ENCODE measurements at regions not wholly inside any gene's neighbourhood (a gene's known extent, or its start where the extent isn't known, plus 50 kb on each side); places are given as distances from the start of the nearest gene placed in this dataset.
"Not testable (repeated sequence)": the region's sequence is repeated elsewhere in the genome, so short reads cannot be mapped to it uniquely, and the experiment has no call there.

DNA sequence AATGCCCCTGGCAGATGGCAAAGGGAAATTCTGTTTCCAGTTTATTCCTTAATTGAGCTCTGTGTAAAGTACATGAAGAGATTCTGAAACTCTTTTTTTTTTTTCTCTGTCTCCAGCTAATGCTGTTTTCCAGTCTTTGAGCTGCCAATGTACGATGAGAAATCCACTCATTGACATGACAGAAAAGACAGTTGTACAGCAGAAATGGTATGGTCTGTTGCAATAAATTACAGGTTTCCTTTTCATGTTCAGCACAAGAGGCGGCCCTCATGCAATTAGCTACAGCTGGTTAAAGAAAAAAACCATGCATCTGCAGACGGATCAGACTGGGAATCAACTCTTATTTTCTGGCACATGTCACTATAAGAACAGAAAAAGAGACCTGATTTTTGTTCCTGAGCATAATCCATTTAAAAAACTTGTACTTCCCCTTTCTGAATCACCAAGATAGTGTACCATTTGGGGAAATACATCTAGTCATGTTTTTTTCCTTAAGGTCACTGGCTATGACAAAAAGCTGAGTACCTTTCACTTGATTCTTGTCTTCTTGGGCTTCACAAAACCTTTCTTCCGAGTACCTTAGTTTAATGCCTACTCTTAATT lies 289.8 kb upstream of the PREP start:
- intact Hi-C loops (cut with DNase I; ENCODE audit: low total_unique reads) = no loop called here
- ATAC-seq (no peak), DNase-seq (no peak)
- no peaks in the 10 kb centered on the region for H3K9me3 ChIP-seq
- no peaks in the 10 kb centered on the region for H3K4me1 ChIP-seq
- no peak for TF ChIP-seq POLR2A (IDR thresholded peaks at IDR 0.05)
- TF ChIP-seq, protein P1, sequence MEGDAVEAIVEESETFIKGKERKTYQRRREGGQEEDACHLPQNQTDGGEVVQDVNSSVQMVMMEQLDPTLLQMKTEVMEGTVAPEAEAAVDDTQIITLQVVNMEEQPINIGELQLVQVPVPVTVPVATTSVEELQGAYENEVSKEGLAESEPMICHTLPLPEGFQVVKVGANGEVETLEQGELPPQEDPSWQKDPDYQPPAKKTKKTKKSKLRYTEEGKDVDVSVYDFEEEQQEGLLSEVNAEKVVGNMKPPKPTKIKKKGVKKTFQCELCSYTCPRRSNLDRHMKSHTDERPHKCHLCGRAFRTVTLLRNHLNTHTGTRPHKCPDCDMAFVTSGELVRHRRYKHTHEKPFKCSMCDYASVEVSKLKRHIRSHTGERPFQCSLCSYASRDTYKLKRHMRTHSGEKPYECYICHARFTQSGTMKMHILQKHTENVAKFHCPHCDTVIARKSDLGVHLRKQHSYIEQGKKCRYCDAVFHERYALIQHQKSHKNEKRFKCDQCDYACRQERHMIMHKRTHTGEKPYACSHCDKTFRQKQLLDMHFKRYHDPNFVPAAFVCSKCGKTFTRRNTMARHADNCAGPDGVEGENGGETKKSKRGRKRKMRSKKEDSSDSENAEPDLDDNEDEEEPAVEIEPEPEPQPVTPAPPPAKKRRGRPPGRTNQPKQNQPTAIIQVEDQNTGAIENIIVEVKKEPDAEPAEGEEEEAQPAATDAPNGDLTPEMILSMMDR (IDR thresholded peaks at IDR 0.05 in 4 of 5, conservative IDR thresholded peaks at IDR 0.05 in 1 of 5) = no peak
- no peak overlapping the region for H3K4me3 ChIP-seq
- no peaks in the 10 kb centered on the region for H3K36me3 ChIP-seq
- in situ Hi-C loops (cut with MboI; ENCODE audit: low sequenced_read_pairs in 4 of 4) = no loop called here
- H3K27ac ChIP-seq = no peak overlapping the region
- H3K27me3 ChIP-seq = no peaks in the 10 kb centered on the region

DNA sequence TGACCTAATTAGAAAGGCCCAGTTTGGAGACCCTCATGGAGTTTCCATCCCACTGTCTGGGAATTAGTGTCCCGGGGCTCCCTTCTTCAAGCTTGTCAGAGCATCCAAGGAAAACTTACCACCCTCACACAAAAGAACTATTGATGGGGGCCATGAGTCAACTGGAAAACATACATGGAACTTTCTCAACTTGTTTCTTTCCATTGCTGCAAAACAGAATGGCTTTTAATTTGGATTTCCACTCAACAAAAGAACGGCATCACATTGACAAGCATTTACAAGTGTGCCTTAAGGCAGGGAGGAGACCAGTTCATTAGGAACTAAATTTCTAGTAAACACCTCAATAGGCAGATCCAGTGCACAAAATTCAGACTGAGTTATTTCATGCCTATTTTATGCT lies 289.1 kb upstream of the PREP start:
- Histone ChIP-seq H3K9me3 (no peaks in the 10 kb centered on the region), H3K27me3 (no peaks in the 10 kb centered on the region), H3K27ac (no peak overlapping the region), H3K4me3 (no peak overlapping the region), H3K4me1 (no peaks in the 10 kb centered on the region), H3K36me3 (no peaks in the 10 kb centered on the region)
- ATAC-seq (no peak), DNase-seq (no peak)
- intact Hi-C loops (cut with DNase I; ENCODE audit: low total_unique reads) (no loop called here), in situ Hi-C loops (cut with MboI; ENCODE audit: low sequenced_read_pairs in 4 of 4) (no loop called here)
- TF ChIP-seq, protein P1 (IDR thresholded peaks at IDR 0.05 in 4 of 5, conservative IDR thresholded peaks at IDR 0.05 in 1 of 5) = no peak
- TF ChIP-seq POLR2A (IDR thresholded peaks at IDR 0.05) = no peak

DNA sequence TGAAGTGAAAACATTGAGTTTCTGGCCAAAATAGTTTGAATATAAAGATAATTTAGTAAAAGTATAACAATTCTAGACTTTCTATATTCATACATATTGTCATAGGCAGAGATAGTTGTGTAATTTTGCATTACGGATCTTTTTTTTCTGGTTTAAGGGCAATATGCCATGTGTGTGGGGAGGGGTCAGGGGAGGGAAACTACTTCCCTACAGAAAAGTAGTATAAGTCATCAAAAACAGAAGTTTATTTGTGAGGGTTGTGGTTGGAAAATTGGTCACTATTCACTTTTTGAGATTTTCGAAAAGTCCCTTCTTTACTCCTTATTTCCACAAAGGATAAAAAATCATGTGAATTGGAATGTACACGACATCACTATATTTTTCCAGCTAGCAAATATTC lies 288.2 kb upstream of the PREP start:
- Histone ChIP-seq H3K27me3 (no peaks in the 10 kb centered on the region), H3K4me1 (no peaks in the 10 kb centered on the region), H3K9me3 (no peaks in the 10 kb centered on the region), H3K4me3 (no peak overlapping the region), H3K36me3 (no peaks in the 10 kb centered on the region), H3K27ac (no peak overlapping the region)
- DNase-seq (no peak), ATAC-seq (no peak)
- no peak for TF ChIP-seq POLR2A (IDR thresholded peaks at IDR 0.05)
- TF ChIP-seq, protein P1 (IDR thresholded peaks at IDR 0.05 in 4 of 5, conservative IDR thresholded peaks at IDR 0.05 in 1 of 5) = no peak
- in situ Hi-C loops (cut with MboI; ENCODE audit: low sequenced_read_pairs in 4 of 4) (no loop called here), intact Hi-C loops (cut with DNase I; ENCODE audit: low total_unique reads) (no loop called here)

DNA sequence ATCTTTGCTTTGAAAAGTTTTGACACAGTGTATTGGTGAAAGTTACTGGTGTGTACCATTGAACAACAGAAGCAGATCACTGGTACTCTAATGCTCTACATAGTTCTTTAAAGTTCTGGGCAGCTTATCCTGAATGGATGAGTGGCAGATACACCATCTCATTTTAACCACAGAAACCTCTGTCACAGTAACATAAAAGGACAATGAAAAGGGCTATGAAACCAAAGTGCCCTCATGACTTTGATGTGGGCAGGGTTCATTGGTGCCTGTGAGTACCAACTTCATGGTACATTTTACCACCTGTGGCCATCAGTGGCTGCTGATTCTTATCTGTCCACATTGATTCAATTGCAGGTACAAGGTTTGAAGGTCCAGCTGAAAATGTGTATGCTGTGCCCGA lies 285.7 kb upstream of the PREP start:
- TF ChIP-seq POLR2A (IDR thresholded peaks at IDR 0.05) = no peak
- TF ChIP-seq, protein P1 (IDR thresholded peaks at IDR 0.05 in 4 of 5, conservative IDR thresholded peaks at IDR 0.05 in 1 of 5) = no peak
- no peak overlapping the region for H3K27ac ChIP-seq
- no peak overlapping the region for H3K4me3 ChIP-seq
- intact Hi-C loops (cut with DNase I; ENCODE audit: low total_unique reads) (no loop called here), in situ Hi-C loops (cut with MboI; ENCODE audit: low sequenced_read_pairs in 4 of 4) (no loop called here)
- no peaks in the 10 kb centered on the region for H3K27me3 ChIP-seq
- ATAC-seq (no peak), DNase-seq (no peak)
- no peaks in the 10 kb centered on the region for H3K36me3 ChIP-seq
- H3K4me1 ChIP-seq = no peaks in the 10 kb centered on the region
- no peaks in the 10 kb centered on the region for H3K9me3 ChIP-seq

DNA sequence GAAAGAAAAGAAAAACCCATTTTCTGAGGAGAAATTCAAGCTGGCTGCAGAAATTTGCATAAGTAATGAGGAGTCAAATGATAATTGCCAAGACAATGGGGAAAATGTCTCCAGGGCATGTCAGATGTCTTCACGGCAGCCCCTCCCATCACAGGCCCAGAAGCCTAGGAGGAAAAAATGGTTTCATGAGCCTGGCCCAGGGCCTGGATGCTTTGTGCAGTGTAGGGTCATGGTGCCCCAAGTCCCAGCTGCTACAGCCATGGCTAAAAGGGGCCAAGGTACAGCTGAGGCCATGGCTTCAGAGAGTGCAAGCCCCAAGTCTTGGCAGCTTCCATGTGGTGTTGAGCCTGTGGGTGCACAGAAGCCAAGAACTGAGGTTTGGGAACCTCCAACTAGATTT lies 283.9 kb upstream of the PREP start:
- DNase-seq; H3K4me1 ChIP-seq; H3K9me3 ChIP-seq; H3K27me3 ChIP-seq; H3K27ac ChIP-seq; intact Hi-C loops (cut with DNase I; ENCODE audit: low total_unique reads); in situ Hi-C loops (cut with MboI; ENCODE audit: low sequenced_read_pairs in 4 of 4); H3K4me3 ChIP-seq; H3K36me3 ChIP-seq; ATAC-seq: not testable (repeated sequence)

All from gastrocnemius medialis (tissue), 4 donors.